ENCODE measurements at regions not wholly inside any gene's neighbourhood (a gene's known extent, or its start where the extent isn't known, plus 50 kb on each side); places are given as distances from the start of the nearest gene placed in this dataset.

GRCh38 chr17:12537436-12537835, 128.3 kb upstream of the MYOCD start:
- intact Hi-C loops (cut with DNase I) = no loop called here
- no peak for DNase-seq (ENCODE audit: low spot score in 2 of 2)
- Histone ChIP-seq H3K9me3 (no peaks in the 10 kb centered on the region), H3K4me3 (no peak overlapping the region), H3K27me3 (no peaks in the 10 kb centered on the region), H3K36me3 (no peaks in the 10 kb centered on the region), H3K4me1 (no peaks in the 10 kb centered on the region), H3K27ac (no peak overlapping the region)
- no peak for TF ChIP-seq CTCF (IDR thresholded peaks at IDR 0.05)

- no peaks in the 10 kb centered on the region for H3K36me3 ChIP-seq
- DNase-seq (ENCODE audit: low spot score in 2 of 2) = no peak
- H3K4me3 ChIP-seq = no peak overlapping the region
- H3K27me3 ChIP-seq = no peaks in the 10 kb centered on the region
- no peak overlapping the region for H3K27ac ChIP-seq
- TF ChIP-seq CTCF (IDR thresholded peaks at IDR 0.05) = no peak
- no peaks in the 10 kb centered on the region for H3K9me3 ChIP-seq
- intact Hi-C loops (cut with DNase I) = no loop called here
- H3K4me1 ChIP-seq = no peaks in the 10 kb centered on the region
These were observed 127.7 kb upstream of the MYOCD start for GRCh38 chr17:12538003-12538402.

GRCh38 chr17:12545877-12546513, 119.7 kb upstream of the MYOCD start:
- intact Hi-C loops (cut with DNase I) = loop anchor here (2.0 kb wide), 1 partner anchor 197 kb away; no protein-coding TSS in a partner anchor

GRCh38 chr17:12546983-12547382, 118.7 kb upstream of the MYOCD start:
- Histone ChIP-seq H3K9me3 (no peaks in the 10 kb centered on the region), H3K27ac (no peak overlapping the region), H3K4me1 (peaks cover 0 to 10% of the 10 kb centered on the region in 2 donors), H3K27me3 (no peaks in the 10 kb centered on the region), H3K36me3 (no peaks in the 10 kb centered on the region), H3K4me3 (no peak overlapping the region)
- no peak for DNase-seq (ENCODE audit: low spot score in 2 of 2)
- intact Hi-C loops (cut with DNase I) = loop anchor here (2.0 kb wide), 1 partner anchor 196 kb away; no protein-coding TSS in a partner anchor
- no peak for TF ChIP-seq CTCF (IDR thresholded peaks at IDR 0.05)

More at GRCh38 chr17:12545877-12546513, 119.7 kb upstream of the MYOCD start:
- TF ChIP-seq CTCF (IDR thresholded peaks at IDR 0.05) = peak; percentile 59 to 84 (median 78)
- Histone ChIP-seq H3K4me1 (peaks cover 0 to 5% of the 10 kb centered on the region in 2 donors), H3K27me3 (no peaks in the 10 kb centered on the region), H3K9me3 (no peaks in the 10 kb centered on the region), H3K27ac (no peak overlapping the region), H3K36me3 (no peaks in the 10 kb centered on the region), H3K4me3 (no peak overlapping the region)
- no peak for DNase-seq (ENCODE audit: low spot score in 2 of 2)

GRCh38 chr17:12547831-12548230, 117.9 kb upstream of the MYOCD start:
- Histone ChIP-seq H3K36me3 (no peaks in the 10 kb centered on the region), H3K27ac (peak overlapping the region in 1 of 2 donors; percentile 28), H3K27me3 (no peaks in the 10 kb centered on the region), H3K9me3 (no peaks in the 10 kb centered on the region), H3K4me3 (no peak overlapping the region), H3K4me1 (peaks cover 0 to 13% of the 10 kb centered on the region in 2 donors)
- intact Hi-C loops (cut with DNase I) = loop anchor here (2.0 kb wide), 2 partner anchors 195 to 291 kb away; no protein-coding TSS in a partner anchor
- TF ChIP-seq CTCF (IDR thresholded peaks at IDR 0.05) = no peak
- DNase-seq (ENCODE audit: low spot score in 2 of 2) = no peak
